NCI-H446 (cell line): ENCODE measurements at regions not wholly inside any gene's neighbourhood (a gene's known extent, or its start where the extent isn't known, plus 50 kb on each side); places are given as distances from the start of the nearest gene placed in this dataset.

Experiments
- DNase-seq, 2 experiments: peaks; one replicate each; lab custom pipeline; 2025; lab: John Stamatoyannopoulos, UW

GRCh38 chr4:171759274-171759673 is 53.9 kb upstream of the GALNTL6 start:
- no peak for DNase-seq

- DNase-seq, result no peak
Measured at GRCh38 chr4:171751538-171751937, 61.7 kb upstream of the GALNTL6 start.

GRCh38 chr4:171746418-171746817 is 66.8 kb upstream of the GALNTL6 start:
- no peak for DNase-seq

GRCh38 chr4:171742436-171742835 is 70.8 kb upstream of the GALNTL6 start:
- no peak for DNase-seq

GRCh38 chr4:171727185-171727584 is 86.0 kb upstream of the GALNTL6 start:
- no peak for DNase-seq

- DNase-seq, result no peak
Measured at GRCh38 chr4:171721937-171722336, 91.3 kb upstream of the GALNTL6 start.

GRCh38 chr4:171719691-171720090 is 93.5 kb upstream of the GALNTL6 start:
- DNase-seq, result no peak

- DNase-seq, result no peak
Measured at GRCh38 chr4:171718665-171719064, 94.5 kb upstream of the GALNTL6 start.

- DNase-seq, result no peak
Measured at GRCh38 chr4:171718069-171718468, 95.1 kb upstream of the GALNTL6 start.

- no peak for DNase-seq
Measured at GRCh38 chr4:171717231-171717741, 95.9 kb upstream of the GALNTL6 start.

- DNase-seq, result no peak
Measured at GRCh38 chr4:171715973-171716372, 97.2 kb upstream of the GALNTL6 start.

- DNase-seq, result no peak
Measured at GRCh38 chr4:171714791-171715454, 98.3 kb upstream of the GALNTL6 start.

- no peak for DNase-seq
Measured at GRCh38 chr4:171710743-171711142, 102.5 kb upstream of the GALNTL6 start.

GRCh38 chr4:171676555-171677215 is 136.5 kb upstream of the GALNTL6 start:
- DNase-seq, result no peak

- DNase-seq, result no peak
Measured at GRCh38 chr4:171674781-171675180, 138.4 kb upstream of the GALNTL6 start.

- DNase-seq, result no peak
Measured at GRCh38 chr4:171668403-171668802, 144.8 kb upstream of the GALNTL6 start.

- DNase-seq, result no peak
Measured at GRCh38 chr4:171667906-171668305, 145.3 kb upstream of the GALNTL6 start.

GRCh38 chr4:171651071-171651470 is 162.1 kb upstream of the GALNTL6 start:
- no peak for DNase-seq

GRCh38 chr4:171650543-171650942 is 162.7 kb upstream of the GALNTL6 start:
- no peak for DNase-seq

GRCh38 chr4:171648926-171649325 is 164.3 kb upstream of the GALNTL6 start:
- no peak for DNase-seq

GRCh38 chr4:171646984-171647383 is 166.2 kb upstream of the GALNTL6 start:
- no peak for DNase-seq

- DNase-seq, result no peak
Measured at GRCh38 chr4:171644430-171645057, 168.7 kb upstream of the GALNTL6 start.

- DNase-seq, result no peak
Measured at GRCh38 chr4:171639540-171639939, 173.7 kb upstream of the GALNTL6 start.
